ENCODE measurements at regions not wholly inside any gene's neighbourhood (a gene's known extent, or its start where the extent isn't known, plus 50 kb on each side); places are given as distances from the start of the nearest gene placed in this dataset.
"Not testable (repeated sequence)": the region's sequence is repeated elsewhere in the genome, so short reads cannot be mapped to it uniquely, and the experiment has no call there.

GRCh38 chr9:126056312-126057021 is 270.2 kb upstream of the MVB12B start:
- DNase-seq (ENCODE audit: low spot score), result no peak

GRCh38 chr9:126057121-126057825 is 269.4 kb upstream of the MVB12B start:
- DNase-seq (ENCODE audit: low spot score), result no peak

- peak; percentile 71 for DNase-seq (ENCODE audit: low spot score)
Measured at GRCh38 chr9:126058011-126058531, 268.6 kb upstream of the MVB12B start.

GRCh38 chr9:126058591-126058990 is 268.0 kb upstream of the MVB12B start:
- DNase-seq (ENCODE audit: low spot score), result peak; percentile 59

GRCh38 chr9:126061575-126061974 is 265.1 kb upstream of the MVB12B start:
- no peak for DNase-seq (ENCODE audit: low spot score)

- DNase-seq (ENCODE audit: low spot score), result no peak
Measured at GRCh38 chr9:126062158-126062886, 264.3 kb upstream of the MVB12B start.

- no peak for DNase-seq (ENCODE audit: low spot score)
Measured at GRCh38 chr9:126063326-126063725, 263.3 kb upstream of the MVB12B start.

GRCh38 chr9:126066131-126066530 is 260.5 kb upstream of the MVB12B start:
- DNase-seq (ENCODE audit: low spot score), result no peak

GRCh38 chr9:126067031-126067734 is 259.4 kb upstream of the MVB12B start:
- no peak for DNase-seq (ENCODE audit: low spot score)

- no peak for DNase-seq (ENCODE audit: low spot score)
Measured at GRCh38 chr9:126068534-126069230, 257.9 kb upstream of the MVB12B start.

- DNase-seq (ENCODE audit: low spot score), result no peak
Measured at GRCh38 chr9:126069400-126069955, 257.2 kb upstream of the MVB12B start.

- no peak for DNase-seq (ENCODE audit: low spot score)
Measured at GRCh38 chr9:126070058-126070655, 256.5 kb upstream of the MVB12B start.

- no peak for DNase-seq (ENCODE audit: low spot score)
Measured at GRCh38 chr9:126071076-126071750, 255.4 kb upstream of the MVB12B start.

GRCh38 chr9:126077656-126078055 is 249.0 kb upstream of the MVB12B start:
- not testable (repeated sequence) for DNase-seq (ENCODE audit: low spot score)

GRCh38 chr9:126080641-126081040 is 246.0 kb upstream of the MVB12B start:
- DNase-seq (ENCODE audit: low spot score), result no peak

GRCh38 chr9:126081746-126082145 is 244.9 kb upstream of the MVB12B start:
- DNase-seq (ENCODE audit: low spot score), result no peak

GRCh38 chr9:126084008-126084407 is 242.6 kb upstream of the MVB12B start:
- no peak for DNase-seq (ENCODE audit: low spot score)

- no peak for DNase-seq (ENCODE audit: low spot score)
Measured at GRCh38 chr9:126084696-126085095, 241.9 kb upstream of the MVB12B start.

- no peak for DNase-seq (ENCODE audit: low spot score)
Measured at GRCh38 chr9:126085170-126085569, 241.5 kb upstream of the MVB12B start.

GRCh38 chr9:126088336-126088735 is 238.3 kb upstream of the MVB12B start:
- no peak for DNase-seq (ENCODE audit: low spot score)

All from SK-N-DZ (cell line).